SK-N-MC (cell line): ENCODE measurements at regions not wholly inside any gene's neighbourhood (a gene's known extent, or its start where the extent isn't known, plus 50 kb on each side); places are given as distances from the start of the nearest gene placed in this dataset.

ENCODE experiments used
- EZH2 ChIP-seq: fragments of 200-600 bp; sonication (generic); IDR thresholded peaks from one replicate; pipeline ENCODE4 v1.6.1; 2017; ENCODE audit warnings: antibody characterized with exemption
- POLR2AphosphoS5 ChIP-seq: IDR thresholded peaks from 2 replicates; pipeline ENCODE4 v1.6.1; 2012; ENCODE audit warnings: mild to moderate bottlenecking, low read depth, low read length, borderline replicate concordance

- TF ChIP-seq EZH2, result no peak
- no peak for TF ChIP-seq POLR2AphosphoS5
Observed at GRCh38 chr5:89372176-89372575, 489.2 kb upstream of the MEF2C start.
